Activated CD4-positive, alpha-beta memory T cell treated with anti-CD3 and anti-CD28 coated beads for 36 hours (primary cell): ENCODE measurements at regions not wholly inside any gene's neighbourhood (a gene's known extent, or its start where the extent isn't known, plus 50 kb on each side); places are given as distances from the start of the nearest gene placed in this dataset.

Experiments
- CTCF ChIA-PET: fragments of 350-600 bp; sonication (Branson Sonifier 250); formaldehyde crosslinking; loops from one replicate; lab custom pipeline; 2021; ENCODE audit warnings: antibody characterized with exemption, inconsistent platforms; lab: Charles Lee
- POLR2A ChIA-PET: fragments of 350-600 bp; sonication (Branson Sonifier 250); formaldehyde crosslinking; loops from one replicate; lab custom pipeline; 2021; ENCODE audit warnings: antibody characterized with exemption; lab: Charles Lee
- DNase-seq: peaks from one replicate; pipeline ENCODE4 v3.0.0-alpha.2; 2020
- H3K27ac Mint-ChIP-seq: one replicate; pipeline ENCODE4 v1.8.0; 2021; ENCODE audit warnings: mixed read lengths
- H3K27me3 Mint-ChIP-seq: one replicate; pipeline ENCODE4 v1.8.0; 2021; ENCODE audit warnings: mixed read lengths
- H3K36me3 Mint-ChIP-seq: one replicate; pipeline ENCODE4 v1.8.0; 2021; ENCODE audit warnings: mixed read lengths
- H3K4me1 Mint-ChIP-seq: one replicate; pipeline ENCODE4 v1.8.0; 2021; ENCODE audit warnings: low read depth, mixed read lengths
- H3K4me3 Mint-ChIP-seq: one replicate; pipeline ENCODE4 v1.8.0; 2021; ENCODE audit warnings: mild to moderate bottlenecking, mixed read lengths
- H3K9me3 Mint-ChIP-seq: one replicate; pipeline ENCODE4 v1.8.0; 2021; ENCODE audit warnings: mixed read lengths
- intact Hi-C: fragments of 100-400 bp; cut with micrococcal nuclease; formaldehyde crosslinking; loops from one replicate; pipeline ENCODE4 v1.15.1; 2023

GRCh38 chr6:112485827-112486212 lies 138.7 kb downstream of the RFPL4B start:
- DNase-seq = no peak
- no peaks in the 10 kb centered on the region for H3K4me1 Mint-ChIP-seq
- ChIA-PET POLR2A (no interaction called here), CTCF (no interaction called here)
- H3K36me3 Mint-ChIP-seq = no peaks in the 10 kb centered on the region
- no peak overlapping the region for H3K4me3 Mint-ChIP-seq
- no peak overlapping the region for H3K27ac Mint-ChIP-seq
- peaks cover 5% of the 10 kb centered on the region for H3K27me3 Mint-ChIP-seq
- intact Hi-C loops = no loop called here
- no peaks in the 10 kb centered on the region for H3K9me3 Mint-ChIP-seq

GRCh38 chr6:112486454-112486853 lies 139.3 kb downstream of the RFPL4B start:
- H3K36me3 Mint-ChIP-seq = no peaks in the 10 kb centered on the region
- no peaks in the 10 kb centered on the region for H3K9me3 Mint-ChIP-seq
- intact Hi-C loops = no loop called here
- no peak for DNase-seq
- CTCF ChIA-PET = no interaction called here
- H3K27me3 Mint-ChIP-seq = peaks cover 5% of the 10 kb centered on the region
- H3K4me3 Mint-ChIP-seq = no peak overlapping the region
- no peak overlapping the region for H3K27ac Mint-ChIP-seq
- POLR2A ChIA-PET = no interaction called here
- no peaks in the 10 kb centered on the region for H3K4me1 Mint-ChIP-seq

- CTCF ChIA-PET = no interaction called here
- intact Hi-C loops = no loop called here
- Mint-ChIP-seq H3K27ac (no peak overlapping the region), H3K36me3 (no peaks in the 10 kb centered on the region), H3K4me1 (no peaks in the 10 kb centered on the region), H3K4me3 (no peak overlapping the region), H3K9me3 (no peaks in the 10 kb centered on the region), H3K27me3 (peaks cover 5% of the 10 kb centered on the region)
- DNase-seq = no peak
- POLR2A ChIA-PET = no interaction called here
These were observed 141.1 kb downstream of the RFPL4B start for GRCh38 chr6:112488238-112488637.

GRCh38 chr6:112501705-112502104 lies 154.6 kb downstream of the RFPL4B start:
- no peaks in the 10 kb centered on the region for H3K4me1 Mint-ChIP-seq
- DNase-seq = no peak
- H3K27me3 Mint-ChIP-seq = no peaks in the 10 kb centered on the region
- intact Hi-C loops = no loop called here
- POLR2A ChIA-PET = no interaction called here
- H3K9me3 Mint-ChIP-seq = no peaks in the 10 kb centered on the region
- no peaks in the 10 kb centered on the region for H3K36me3 Mint-ChIP-seq
- CTCF ChIA-PET = no interaction called here
- H3K27ac Mint-ChIP-seq = no peak overlapping the region
- no peak overlapping the region for H3K4me3 Mint-ChIP-seq

- Mint-ChIP-seq H3K36me3 (no peaks in the 10 kb centered on the region), H3K4me3 (no peak overlapping the region), H3K27me3 (no peaks in the 10 kb centered on the region), H3K27ac (no peak overlapping the region), H3K4me1 (no peaks in the 10 kb centered on the region), H3K9me3 (no peaks in the 10 kb centered on the region)
- intact Hi-C loops = no loop called here
- no peak for DNase-seq
- ChIA-PET POLR2A (no interaction called here), CTCF (no interaction called here)
These were observed 155.4 kb downstream of the RFPL4B start for GRCh38 chr6:112502351-112503090.

GRCh38 chr6:112503091-112503596 lies 156.0 kb downstream of the RFPL4B start:
- Mint-ChIP-seq H3K27me3 (no peaks in the 10 kb centered on the region), H3K9me3 (no peaks in the 10 kb centered on the region), H3K27ac (no peak overlapping the region), H3K36me3 (no peaks in the 10 kb centered on the region), H3K4me3 (no peak overlapping the region), H3K4me1 (no peaks in the 10 kb centered on the region)
- intact Hi-C loops = no loop called here
- ChIA-PET CTCF (no interaction called here), POLR2A (no interaction called here)
- DNase-seq = no peak

GRCh38 chr6:112504621-112505020 lies 157.5 kb downstream of the RFPL4B start:
- no peak overlapping the region for H3K4me3 Mint-ChIP-seq
- intact Hi-C loops = no loop called here
- ChIA-PET POLR2A (no interaction called here), CTCF (no interaction called here)
- H3K9me3 Mint-ChIP-seq = no peaks in the 10 kb centered on the region
- H3K27me3 Mint-ChIP-seq = no peaks in the 10 kb centered on the region
- no peaks in the 10 kb centered on the region for H3K36me3 Mint-ChIP-seq
- no peaks in the 10 kb centered on the region for H3K4me1 Mint-ChIP-seq
- no peak overlapping the region for H3K27ac Mint-ChIP-seq
- no peak for DNase-seq

GRCh38 chr6:112511441-112511840 lies 164.3 kb downstream of the RFPL4B start:
- DNase-seq = no peak
- Mint-ChIP-seq H3K27me3 (no peaks in the 10 kb centered on the region), H3K36me3 (no peaks in the 10 kb centered on the region)

GRCh38 chr6:112513175-112513574 lies 166.0 kb downstream of the RFPL4B start:
- Mint-ChIP-seq H3K27ac (no peak overlapping the region), H3K4me3 (no peak overlapping the region), H3K27me3 (no peaks in the 10 kb centered on the region), H3K4me1 (no peaks in the 10 kb centered on the region), H3K36me3 (no peaks in the 10 kb centered on the region), H3K9me3 (no peaks in the 10 kb centered on the region)
- DNase-seq = no peak
- intact Hi-C loops = no loop called here
- ChIA-PET POLR2A (no interaction called here), CTCF (no interaction called here)

More at GRCh38 chr6:112511441-112511840, 164.3 kb downstream of the RFPL4B start:
- ChIA-PET POLR2A (no interaction called here), CTCF (no interaction called here)
- Mint-ChIP-seq H3K27ac (no peak overlapping the region), H3K9me3 (no peaks in the 10 kb centered on the region), H3K4me1 (no peaks in the 10 kb centered on the region), H3K4me3 (no peak overlapping the region)
- intact Hi-C loops = no loop called here

GRCh38 chr6:112522587-112522986 lies 175.5 kb downstream of the RFPL4B start:
- H3K4me1 Mint-ChIP-seq = no peaks in the 10 kb centered on the region
- no peaks in the 10 kb centered on the region for H3K9me3 Mint-ChIP-seq
- CTCF ChIA-PET = no interaction called here
- POLR2A ChIA-PET = no interaction called here
- no peaks in the 10 kb centered on the region for H3K36me3 Mint-ChIP-seq
- no peak for DNase-seq
- intact Hi-C loops = no loop called here
- no peaks in the 10 kb centered on the region for H3K27me3 Mint-ChIP-seq
- H3K4me3 Mint-ChIP-seq = no peak overlapping the region
- no peak overlapping the region for H3K27ac Mint-ChIP-seq

GRCh38 chr6:112524071-112524470 lies 176.9 kb downstream of the RFPL4B start:
- no peak for DNase-seq
- Mint-ChIP-seq H3K36me3 (no peaks in the 10 kb centered on the region), H3K27ac (no peak overlapping the region), H3K4me3 (no peak overlapping the region), H3K9me3 (no peaks in the 10 kb centered on the region), H3K27me3 (no peaks in the 10 kb centered on the region), H3K4me1 (no peaks in the 10 kb centered on the region)
- ChIA-PET POLR2A (no interaction called here), CTCF (no interaction called here)
- intact Hi-C loops = no loop called here

- Mint-ChIP-seq H3K36me3 (no peaks in the 10 kb centered on the region), H3K4me1 (no peaks in the 10 kb centered on the region), H3K27me3 (no peaks in the 10 kb centered on the region), H3K4me3 (no peak overlapping the region), H3K9me3 (no peaks in the 10 kb centered on the region), H3K27ac (no peak overlapping the region)
- CTCF ChIA-PET = no interaction called here
- DNase-seq = no peak
- intact Hi-C loops = no loop called here
- POLR2A ChIA-PET = no interaction called here
These were observed 178.6 kb downstream of the RFPL4B start for GRCh38 chr6:112525749-112526148.

- no peaks in the 10 kb centered on the region for H3K9me3 Mint-ChIP-seq
- H3K27me3 Mint-ChIP-seq = no peaks in the 10 kb centered on the region
- no peak for DNase-seq
- intact Hi-C loops = no loop called here
- CTCF ChIA-PET = no interaction called here
- no peak overlapping the region for H3K27ac Mint-ChIP-seq
- POLR2A ChIA-PET = no interaction called here
- no peaks in the 10 kb centered on the region for H3K4me1 Mint-ChIP-seq
- no peak overlapping the region for H3K4me3 Mint-ChIP-seq
- no peaks in the 10 kb centered on the region for H3K36me3 Mint-ChIP-seq
These were observed 179.5 kb downstream of the RFPL4B start for GRCh38 chr6:112526594-112526993.
